Psoas muscle (tissue), 7 donors: ENCODE measurements at regions not wholly inside any gene's neighbourhood (a gene's known extent, or its start where the extent isn't known, plus 50 kb on each side); places are given as distances from the start of the nearest gene placed in this dataset.
"Not testable (repeated sequence)": the region's sequence is repeated elsewhere in the genome, so short reads cannot be mapped to it uniquely, and the experiment has no call there.

ENCODE experiments used
- ATAC-seq, 4 donors: fragments of 200-7000 bp; cut with Tn5 transposase; one replicate each; pipeline ENCODE4 v1.9.1; 2020; ENCODE audit warnings: moderate library complexity in 3 of 4, mild to moderate bottlenecking in 2 of 4
- DNase-seq, 2 donors: peaks; one replicate each; pipeline ENCODE4 v3.0.0-alpha.2; 2020
- H3K27ac ChIP-seq: fragments of 200-600 bp; one replicate; pipeline ENCODE4 v1.8.0; 2022
- H3K27me3 ChIP-seq, 3 donors: fragments of 200-600 bp in 1 of 3; one replicate each; pipeline versions ENCODE4 v1.6.1 to v1.8.0; 2013 to 2022; ENCODE audit warnings: low read length in 2 of 3, mild to moderate bottlenecking in 2 of 3, moderate library complexity in 1 of 3; ENCODE audit not compliant: insufficient read depth in 3 of 3
- H3K36me3 ChIP-seq, 2 donors: fragments of 200-600 bp in 1 of 2; one replicate each; pipeline versions ENCODE4 v1.6.1 to v1.8.0; 2013 to 2022; ENCODE audit warnings: low read depth in 1 of 2, mild to moderate bottlenecking in 1 of 2, moderate library complexity in 1 of 2; ENCODE audit not compliant: insufficient read depth in 1 of 2
- H3K4me1 ChIP-seq: fragments of 200-600 bp; one replicate; pipeline ENCODE4 v1.8.0; 2022
- H3K4me3 ChIP-seq: fragments of 200-600 bp; one replicate; pipeline ENCODE4 v1.8.0; 2022; ENCODE audit warnings: mild to moderate bottlenecking
- H3K9me3 ChIP-seq: fragments of 200-600 bp; one replicate; pipeline ENCODE4 v1.8.0; 2022
- WGBS, 3 donors: extraction: QIAGEN DNeasy Blood & Tissue Kit; methylation state at CpG; one replicate each; pipeline versions ENCODE4 v1.1.6 to v1.1.7; 2013; 5-methylcytosine and 5-hydroxymethylcytosine counted together
- intact Hi-C, 2 donors: fragments of 100-400 bp; cut with DNase I; formaldehyde crosslinking; loops; one replicate each; pipeline versions ENCODE4 v1.11.0 to v1.14.2; 2022
- TF ChIP-seq, protein P1 (sequence below): fragments of 200-600 bp; IDR thresholded peaks from one replicate; pipeline ENCODE4 v1.8.0; 2022; ENCODE audit warnings: antibody characterized with exemption
- donor health status: healthy with polysubstance abuse.
- donor health status: DM: no; HTN: no; CAD: no; lungs with moderate emphysema.
- donor health status: Bipolar disorder and iron deficiency.
- donor health status: healthy.
- donor health status: DM: yes; HTN: yes; CAD: no.
- donor health status: DM: no; HTN: no; CAD: no.
- donor health status: DM: yes; HTN: yes; CAD: no.

GRCh38 chr20:53652859-53653517, 59.3 kb upstream of the ZNF217 start:
- DNase-seq, result no peak
- Histone ChIP-seq H3K27ac (peak overlapping the region; percentile 43), H3K4me1 (peaks cover 14% of the 10 kb centered on the region), H3K4me3 (peak overlapping the region; percentile 34), H3K27me3 (no peaks in the 10 kb centered on the region), H3K36me3 (no peaks in the 10 kb centered on the region), H3K9me3 (no peaks in the 10 kb centered on the region)
- intact Hi-C loops, result no loop called here
- ATAC-seq, result no peak
- WGBS, 3 donors, result 36 to 58% (median 46%) methylated on average over 5 of the region's 5 CpGs
- TF ChIP-seq, protein P1, sequence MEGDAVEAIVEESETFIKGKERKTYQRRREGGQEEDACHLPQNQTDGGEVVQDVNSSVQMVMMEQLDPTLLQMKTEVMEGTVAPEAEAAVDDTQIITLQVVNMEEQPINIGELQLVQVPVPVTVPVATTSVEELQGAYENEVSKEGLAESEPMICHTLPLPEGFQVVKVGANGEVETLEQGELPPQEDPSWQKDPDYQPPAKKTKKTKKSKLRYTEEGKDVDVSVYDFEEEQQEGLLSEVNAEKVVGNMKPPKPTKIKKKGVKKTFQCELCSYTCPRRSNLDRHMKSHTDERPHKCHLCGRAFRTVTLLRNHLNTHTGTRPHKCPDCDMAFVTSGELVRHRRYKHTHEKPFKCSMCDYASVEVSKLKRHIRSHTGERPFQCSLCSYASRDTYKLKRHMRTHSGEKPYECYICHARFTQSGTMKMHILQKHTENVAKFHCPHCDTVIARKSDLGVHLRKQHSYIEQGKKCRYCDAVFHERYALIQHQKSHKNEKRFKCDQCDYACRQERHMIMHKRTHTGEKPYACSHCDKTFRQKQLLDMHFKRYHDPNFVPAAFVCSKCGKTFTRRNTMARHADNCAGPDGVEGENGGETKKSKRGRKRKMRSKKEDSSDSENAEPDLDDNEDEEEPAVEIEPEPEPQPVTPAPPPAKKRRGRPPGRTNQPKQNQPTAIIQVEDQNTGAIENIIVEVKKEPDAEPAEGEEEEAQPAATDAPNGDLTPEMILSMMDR, result no peak

- ATAC-seq (peak in 3 of 4 donors; percentile 40 to 88 (median 67)), DNase-seq (no peak)
- Histone ChIP-seq H3K27ac (peak overlapping the region; percentile 43), H3K4me1 (peaks cover 14% of the 10 kb centered on the region), H3K9me3 (no peaks in the 10 kb centered on the region), H3K27me3 (no peaks in the 10 kb centered on the region), H3K36me3 (no peaks in the 10 kb centered on the region), H3K4me3 (peak overlapping the region; percentile 34)
- TF ChIP-seq, protein P1, result no peak
- 5 to 18% (median 7%) methylated on average over 7 of the region's 7 CpGs for WGBS, 3 donors
- intact Hi-C loops, result no loop called here
Observed at GRCh38 chr20:53652090-53652858, 58.6 kb upstream of the ZNF217 start.

DNA sequence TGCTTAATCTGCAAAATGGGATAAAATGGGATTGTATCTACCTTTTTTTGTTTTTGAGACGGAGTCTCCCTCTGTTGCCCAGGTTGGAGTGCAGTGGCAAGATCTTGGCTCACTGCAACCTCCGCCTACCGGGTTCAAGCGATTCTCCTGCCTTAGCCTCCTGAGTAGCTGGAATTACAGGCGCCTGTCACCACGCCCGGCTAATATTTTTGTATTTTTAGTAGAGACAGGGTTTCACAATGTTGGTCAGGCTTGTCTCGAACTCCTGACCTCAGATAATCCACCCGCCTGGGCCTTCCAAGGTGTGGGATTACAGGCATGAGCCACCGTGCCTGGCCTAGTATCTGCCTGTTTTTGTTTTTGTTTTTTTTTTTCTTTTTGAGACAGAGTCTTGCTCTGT, 55.9 kb upstream of the ZNF217 start:
- 82 to 92% (median 83%) methylated on average over 10 of the region's 10 CpGs for WGBS, 3 donors
- H3K27me3 ChIP-seq, H3K9me3 ChIP-seq, H3K36me3 ChIP-seq, intact Hi-C loops, DNase-seq, ATAC-seq, H3K27ac ChIP-seq, H3K4me3 ChIP-seq: not testable (repeated sequence)
- peaks cover 14% of the 10 kb centered on the region for H3K4me1 ChIP-seq

GRCh38 chr20:53647286-53647821, 53.7 kb upstream of the ZNF217 start:
- H3K9me3 ChIP-seq, result no peaks in the 10 kb centered on the region
- intact Hi-C loops, result no loop called here
- peaks cover 6% of the 10 kb centered on the region for H3K4me1 ChIP-seq
- WGBS, 3 donors, result 90 to 93% (median 92%) methylated on average over 7 of the region's 7 CpGs
- no peaks in the 10 kb centered on the region for H3K27me3 ChIP-seq
- DNase-seq, result no peak
- H3K4me3 ChIP-seq, result no peak overlapping the region
- H3K36me3 ChIP-seq, result no peaks in the 10 kb centered on the region
- TF ChIP-seq, protein P1, result no peak
- H3K27ac ChIP-seq, result no peak overlapping the region
- ATAC-seq, result no peak

GRCh38 chr20:53646550-53646949, 52.9 kb upstream of the ZNF217 start:
- Histone ChIP-seq H3K4me1 (no peaks in the 10 kb centered on the region), H3K27ac (no peak overlapping the region), H3K9me3 (no peaks in the 10 kb centered on the region), H3K27me3 (no peaks in the 10 kb centered on the region), H3K36me3 (no peaks in the 10 kb centered on the region), H3K4me3 (no peak overlapping the region)
- ATAC-seq, result no peak
- intact Hi-C loops, result no loop called here
- 90 to 96% (median 94%) methylated on average over 3 of the region's 3 CpGs for WGBS, 3 donors
- DNase-seq, result no peak
- TF ChIP-seq, protein P1, result no peak
